Urothelium cell line (cell line): ENCODE measurements at regions not wholly inside any gene's neighbourhood (a gene's known extent, or its start where the extent isn't known, plus 50 kb on each side); places are given as distances from the start of the nearest gene placed in this dataset.

Experiments
- DNase-seq: peaks from one replicate; pipeline ENCODE4 v3.0.0; 2011; ENCODE audit warnings: low spot score, mixed read lengths
- FAIRE-seq: peaks from 2 replicates; lab custom pipeline; 2011; peaks lifted over from hg19 to GRCh38; lab: Jason Lieb, UNC

DNA sequence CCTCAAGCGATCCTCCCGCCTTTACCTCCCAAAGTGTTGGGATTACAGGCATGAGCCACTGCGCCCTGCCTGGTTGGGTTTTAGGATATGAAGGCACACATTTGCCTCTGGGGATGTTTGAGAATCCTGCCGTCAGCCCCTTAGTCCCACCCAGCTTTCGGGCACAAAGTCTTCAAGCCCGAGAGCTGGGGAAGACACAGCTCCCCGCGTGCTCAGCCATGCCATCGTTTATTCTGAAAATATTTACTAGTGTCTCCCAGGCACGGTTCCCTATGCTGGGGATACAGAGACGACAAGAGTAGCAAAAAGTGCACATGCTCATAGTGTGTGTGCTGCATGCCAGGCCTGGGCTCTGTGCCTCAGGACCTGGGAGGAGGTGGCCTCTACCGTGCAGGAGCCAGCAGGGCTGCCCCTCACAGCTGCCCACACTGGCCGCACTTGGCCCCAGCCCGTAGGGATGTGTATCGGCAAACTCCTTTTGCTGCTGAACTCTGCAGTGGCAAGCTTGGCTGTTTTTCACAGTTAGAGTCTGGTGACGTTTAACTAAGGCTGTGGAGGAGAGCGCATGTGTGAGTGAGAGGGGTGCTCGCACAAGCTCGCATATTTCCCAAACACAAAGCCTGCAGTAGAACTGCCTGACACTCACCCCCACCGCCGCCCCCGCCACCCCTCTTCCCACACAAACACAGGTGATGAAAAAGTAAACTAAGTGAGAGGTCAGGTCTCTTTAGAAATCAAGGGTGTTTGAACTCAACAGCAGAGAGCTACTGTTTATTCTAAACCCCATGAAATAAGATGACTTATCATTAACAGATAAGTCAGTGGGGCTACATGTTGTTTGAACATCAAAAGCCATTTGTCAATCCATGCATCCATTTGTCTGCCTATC is 266.4 kb downstream of the MRTFB start:
- DNase-seq (no peak), FAIRE-seq (no peak)

DNA sequence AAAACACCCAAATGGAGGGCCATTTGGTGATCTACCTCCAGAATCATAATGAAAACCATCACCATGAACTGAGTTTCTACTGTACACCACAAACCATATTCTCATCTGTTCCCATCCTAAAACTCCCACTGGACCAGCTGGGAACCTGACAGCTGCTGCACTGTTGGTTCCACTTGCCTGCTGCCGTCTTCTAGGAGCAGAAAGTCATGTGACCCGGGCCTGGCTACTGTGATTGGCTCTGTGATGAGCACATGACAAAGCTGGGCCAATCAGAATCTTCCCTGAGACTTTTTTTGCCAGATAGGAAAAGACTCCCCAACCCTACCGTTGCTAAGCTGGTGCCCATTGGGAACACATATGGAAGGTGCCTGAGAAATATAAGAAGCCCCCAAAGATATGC is 264.2 kb downstream of the MRTFB start:
- DNase-seq (no peak), FAIRE-seq (no peak)

DNA sequence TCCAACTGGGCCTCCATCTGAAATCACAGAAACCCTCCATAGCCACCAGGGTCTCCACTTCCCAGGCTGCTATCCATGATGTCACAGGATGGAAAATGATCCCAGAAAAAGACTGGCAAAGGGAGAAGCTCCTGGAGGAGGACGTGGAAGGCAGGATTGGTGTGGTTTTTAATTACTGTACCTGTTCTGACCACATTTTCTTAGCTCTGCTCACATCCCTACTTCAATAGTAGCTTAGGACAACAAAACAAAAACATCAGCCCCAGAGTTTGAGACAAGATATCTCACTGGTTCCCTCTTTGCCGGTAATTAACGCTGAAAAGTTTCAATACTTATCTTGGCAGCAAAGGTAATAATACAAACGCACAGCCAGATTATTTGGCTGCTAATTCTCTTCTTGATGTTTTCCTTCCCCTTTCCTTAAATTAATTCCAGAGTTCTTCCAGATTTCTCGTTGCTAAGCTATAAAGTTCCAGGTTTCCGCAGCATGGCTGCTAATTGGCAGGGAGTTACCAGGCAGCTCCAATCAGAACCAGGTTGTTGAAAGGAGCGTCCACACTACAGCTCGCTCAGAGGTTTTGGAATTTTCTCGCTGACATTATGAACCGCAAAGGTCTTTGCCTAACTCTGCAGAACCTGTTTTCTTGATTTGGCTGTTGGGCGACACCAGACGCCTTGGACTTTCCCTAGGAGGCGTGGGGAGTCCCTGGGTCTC is 263.4 kb downstream of the MRTFB start:
- FAIRE-seq (no peak), DNase-seq (no peak)

DNA sequence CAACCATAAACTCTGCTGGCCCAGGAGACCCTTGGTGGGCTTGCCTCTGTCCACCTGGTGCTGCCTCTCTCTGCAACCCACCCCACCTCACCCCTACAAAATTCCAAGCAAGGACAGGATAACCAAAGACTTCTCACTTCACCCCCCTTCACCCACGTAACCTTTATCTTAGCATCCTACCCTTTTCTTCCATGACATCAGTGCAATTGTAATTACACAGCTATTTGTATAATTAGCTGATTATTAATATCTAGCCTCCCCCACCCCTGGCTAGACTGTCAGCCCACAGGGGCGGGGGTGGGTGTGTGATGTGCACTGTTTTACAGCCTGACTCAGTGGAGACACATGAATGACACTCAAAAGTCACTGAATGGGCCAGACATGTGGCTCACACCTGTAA is 262.2 kb downstream of the MRTFB start:
- DNase-seq (no peak), FAIRE-seq (no peak)

DNA sequence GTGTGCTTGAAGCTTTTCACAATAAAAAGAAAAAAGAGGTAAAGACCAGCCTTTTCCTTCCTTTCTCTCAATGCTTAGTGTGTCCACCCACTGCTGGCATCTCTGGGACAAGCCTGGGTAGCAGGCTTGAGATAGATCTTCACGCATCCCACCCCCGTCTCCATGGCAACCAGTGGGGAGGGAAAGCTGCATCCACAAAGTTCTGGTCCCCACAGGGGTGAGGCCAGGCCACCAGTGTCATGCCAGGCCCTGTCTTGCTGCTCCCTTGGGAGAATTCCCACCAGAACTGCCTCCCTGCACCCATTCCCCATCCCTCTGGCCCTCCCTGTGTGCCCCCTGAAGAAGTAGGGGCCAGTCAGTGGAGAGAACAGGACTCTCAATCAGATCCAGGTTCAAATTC is 259.9 kb downstream of the MRTFB start:
- DNase-seq (no peak), FAIRE-seq (no peak)

DNA sequence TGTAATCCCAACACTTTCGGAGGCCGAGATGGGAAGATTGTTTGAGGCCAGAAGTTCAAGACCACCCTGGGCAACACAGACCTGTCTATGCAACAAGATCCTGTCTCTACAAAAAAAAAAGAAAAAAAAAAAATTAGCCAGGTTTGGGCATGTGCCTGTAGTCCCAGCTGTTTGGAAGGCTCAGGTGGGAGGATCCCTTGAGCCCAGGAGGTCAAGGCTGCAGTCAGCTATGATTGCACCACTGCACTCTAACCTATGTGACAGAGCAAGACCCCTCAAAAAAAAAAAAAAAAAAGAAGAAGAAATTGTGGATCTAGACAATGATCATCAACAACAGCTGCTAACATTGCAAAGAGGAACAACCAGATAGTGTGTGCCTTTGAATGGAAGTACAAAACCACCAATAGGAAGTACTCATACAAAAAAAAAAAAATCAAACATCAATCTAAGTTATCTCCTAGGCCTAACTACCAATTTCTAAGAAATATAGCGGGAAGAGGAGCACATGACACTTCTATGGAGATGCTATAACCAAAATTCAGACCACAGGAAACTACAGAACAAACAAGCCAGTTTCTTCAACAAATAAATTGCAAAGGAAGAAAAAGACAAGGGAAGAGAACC is 258.7 kb downstream of the MRTFB start:
- FAIRE-seq (no peak), DNase-seq (no peak)

DNA sequence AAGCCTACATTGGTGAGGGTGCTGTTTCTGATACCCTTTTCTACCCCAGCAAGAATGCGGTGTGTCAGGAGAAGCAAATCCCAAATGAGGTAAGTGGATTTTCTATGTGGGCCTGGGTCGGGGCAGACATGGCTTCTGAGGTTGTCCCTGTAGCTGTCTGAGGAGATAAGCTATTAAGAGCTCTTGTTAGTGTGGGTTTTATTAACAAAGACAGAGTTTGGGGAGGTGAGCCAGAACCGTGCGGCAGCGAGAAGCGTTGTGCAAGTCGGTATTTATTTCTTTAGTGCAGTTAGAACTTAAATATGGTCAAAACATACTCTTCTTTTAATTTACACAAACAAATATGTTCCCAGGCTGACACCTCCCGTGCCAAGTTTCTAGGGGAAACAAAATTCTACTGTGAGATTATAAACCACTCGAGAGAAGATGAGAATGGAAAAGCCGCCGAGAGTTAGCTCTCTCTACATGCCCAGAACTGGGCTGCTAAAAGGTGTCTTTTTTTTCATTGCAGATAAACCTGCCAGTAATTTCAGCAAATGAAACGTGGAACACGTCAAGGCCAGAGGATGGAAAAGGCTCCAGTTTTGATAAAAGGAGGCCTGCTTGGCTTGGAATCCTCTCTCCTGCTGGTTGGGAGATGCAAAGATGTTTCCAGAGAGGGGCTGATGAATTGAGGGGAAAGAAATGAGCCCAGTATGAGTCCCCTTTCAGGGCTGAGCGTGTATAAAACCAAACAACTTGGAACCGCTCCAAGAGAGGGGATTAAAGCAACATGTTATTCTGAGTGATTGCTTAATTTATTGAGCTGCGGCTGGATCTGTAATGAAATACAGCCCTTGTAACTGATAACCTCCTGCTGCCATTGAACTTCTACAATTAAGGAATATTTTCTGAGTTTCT is 254.6 kb downstream of the MRTFB start:
- DNase-seq (no peak), FAIRE-seq (no peak)

DNA sequence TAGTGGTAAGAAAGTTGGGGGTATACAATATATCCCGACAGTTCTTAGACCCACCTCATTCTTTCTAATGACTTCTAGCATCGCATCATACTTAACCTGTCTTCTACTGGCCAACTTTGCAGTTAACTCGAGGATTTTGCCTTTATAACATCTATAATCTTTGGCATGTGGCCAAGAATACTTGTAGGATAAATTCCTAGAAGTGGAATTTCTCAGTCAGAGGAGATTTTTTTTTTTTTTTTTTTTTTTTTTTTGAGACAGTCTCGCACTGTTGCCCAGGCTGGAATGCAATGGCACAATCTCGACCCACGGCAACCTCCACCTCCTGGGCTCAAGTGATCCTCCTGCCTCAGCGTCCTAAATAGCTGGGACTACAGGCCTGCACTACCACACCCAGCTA is 253.5 kb downstream of the MRTFB start:
- FAIRE-seq (no peak), DNase-seq (no peak)

DNA sequence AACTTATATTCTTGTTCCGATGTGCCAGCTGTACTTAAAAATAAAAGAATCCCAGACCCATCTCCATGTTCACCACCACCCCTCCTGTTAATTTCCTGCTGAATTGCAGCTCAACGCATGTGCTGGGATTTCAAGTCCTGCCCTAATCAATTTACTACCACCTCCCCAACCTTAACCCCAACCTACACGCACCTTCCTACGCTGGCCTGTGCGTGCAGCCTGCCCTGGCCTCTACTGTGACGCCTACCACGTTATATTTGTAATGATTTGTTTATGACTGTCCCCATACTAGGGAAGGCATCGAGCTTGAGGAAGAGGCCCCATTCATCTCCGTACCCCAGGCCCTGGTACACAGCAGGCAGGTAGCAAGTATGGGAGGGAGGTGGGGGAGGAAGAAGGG is 251.1 kb downstream of the MRTFB start:
- no peak for DNase-seq
- FAIRE-seq = no peak

DNA sequence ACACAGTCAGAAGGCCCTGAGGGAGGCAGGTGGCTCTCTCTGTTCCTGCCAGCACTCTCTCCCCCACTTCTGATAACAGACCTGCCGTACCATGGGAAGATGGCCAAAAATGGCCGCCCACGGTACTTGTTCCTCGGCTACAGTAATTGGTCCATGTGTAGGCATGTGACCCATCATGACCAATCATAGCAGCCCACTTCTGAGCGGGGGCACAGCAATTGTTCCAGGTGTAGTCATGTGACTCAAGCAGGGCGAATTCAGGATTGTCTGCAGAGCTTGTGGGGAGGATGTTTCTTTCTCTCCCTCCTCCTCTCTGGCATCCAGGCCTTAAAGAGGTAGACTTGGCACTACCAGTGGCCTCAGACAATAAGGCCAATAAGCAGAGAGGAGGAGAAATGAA is 250.4 kb downstream of the MRTFB start:
- DNase-seq (no peak), FAIRE-seq (no peak)

DNA sequence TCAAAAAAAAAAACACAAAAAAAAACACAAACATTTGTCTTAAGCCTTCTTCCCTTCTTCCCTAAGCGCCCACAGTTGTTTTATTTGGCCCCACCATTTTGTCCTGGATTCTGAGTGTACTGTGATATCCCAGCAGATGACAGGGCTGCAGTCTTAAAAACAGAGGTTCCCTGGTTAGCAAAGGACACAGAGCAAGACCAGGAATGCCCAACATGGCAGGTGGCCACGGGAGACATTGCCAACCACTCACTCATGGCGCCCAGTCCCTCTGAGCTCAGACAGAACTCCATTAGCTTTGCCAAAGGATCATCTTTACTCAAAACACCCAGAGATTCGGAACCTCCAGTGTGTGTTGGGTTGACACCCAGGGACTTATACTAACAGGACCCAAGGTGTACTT is 249.3 kb downstream of the MRTFB start:
- DNase-seq = no peak
- no peak for FAIRE-seq
